GM18873 (cell line): ENCODE measurements at regions not wholly inside any gene's neighbourhood (a gene's known extent, or its start where the extent isn't known, plus 50 kb on each side); places are given as distances from the start of the nearest gene placed in this dataset.

Experiments
- ATAC-seq: cut with Tn5 transposase; IDR thresholded peaks from one replicate; pipeline ENCODE4 v1.9.1; 2021; ENCODE audit warnings: mild to moderate bottlenecking, moderate library complexity, moderate number of reproducible peaks; ENCODE audit not compliant: unreplicated experiment, low FRiP score

- no peak for ATAC-seq
These were observed 454.8 kb upstream of the ADAMTS5 start for GRCh38 chr21:27421654-27422053.

DNA sequence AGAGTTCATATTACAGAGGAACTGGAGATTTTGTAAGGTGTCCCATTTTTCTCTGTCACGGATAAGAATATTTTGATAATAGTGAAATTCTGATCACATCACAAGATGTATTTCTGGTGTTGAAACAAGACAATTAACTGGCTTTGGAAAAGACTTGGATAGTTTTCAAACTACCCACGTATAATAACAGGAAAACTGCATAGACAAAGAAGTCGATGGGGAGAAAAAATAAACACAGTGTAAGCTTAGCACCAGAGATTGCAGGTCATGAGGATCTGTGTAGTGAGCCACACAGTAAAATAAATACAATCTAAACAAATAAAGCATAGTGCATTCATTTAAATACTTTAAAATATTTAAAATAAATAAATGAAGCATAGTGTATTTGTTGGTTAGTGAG is 452.3 kb upstream of the ADAMTS5 start:
- ATAC-seq, result no peak

DNA sequence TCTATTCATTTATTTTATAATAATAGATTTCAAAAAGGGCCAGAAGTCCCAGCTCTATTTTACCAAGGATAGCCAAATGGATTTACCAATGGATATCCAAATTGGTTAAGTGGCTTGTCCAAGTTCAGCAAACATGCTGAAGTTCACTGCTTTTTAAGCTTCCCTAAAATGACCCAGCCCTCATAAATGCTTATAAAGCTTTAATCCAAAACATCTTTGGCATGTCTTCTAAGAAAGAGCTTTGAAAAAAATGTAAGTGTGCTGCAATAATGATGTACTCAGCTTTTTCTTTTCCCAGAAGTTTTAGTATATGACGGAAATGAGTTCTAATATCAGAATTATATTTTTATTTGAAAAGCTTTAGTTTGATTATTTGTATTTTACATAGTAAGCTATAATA is 451.5 kb upstream of the ADAMTS5 start:
- no peak for ATAC-seq

GRCh38 chr21:27412530-27412929 is 445.6 kb upstream of the ADAMTS5 start:
- no peak for ATAC-seq

- ATAC-seq, result no peak
These were observed 441.9 kb upstream of the ADAMTS5 start for GRCh38 chr21:27408826-27409225.

DNA sequence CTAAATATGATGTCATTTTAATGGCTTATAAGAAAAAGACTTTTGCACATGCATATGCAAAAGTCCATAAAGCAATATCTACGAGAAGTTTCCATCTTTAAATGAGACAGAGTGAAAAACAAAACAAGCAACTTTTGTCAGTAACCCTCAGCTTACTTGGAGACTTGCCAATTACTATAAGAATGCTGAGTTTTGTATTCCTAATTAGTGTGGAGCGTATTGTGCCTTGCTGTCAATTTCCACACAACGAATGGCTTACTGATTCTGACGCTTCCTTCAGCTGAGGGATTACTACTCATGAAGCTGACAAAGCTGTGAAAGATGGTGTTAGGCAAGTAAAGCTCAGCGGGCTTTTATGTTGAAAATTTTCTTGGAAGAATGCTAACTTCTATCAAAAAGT is 440.4 kb upstream of the ADAMTS5 start:
- ATAC-seq, result no peak

DNA sequence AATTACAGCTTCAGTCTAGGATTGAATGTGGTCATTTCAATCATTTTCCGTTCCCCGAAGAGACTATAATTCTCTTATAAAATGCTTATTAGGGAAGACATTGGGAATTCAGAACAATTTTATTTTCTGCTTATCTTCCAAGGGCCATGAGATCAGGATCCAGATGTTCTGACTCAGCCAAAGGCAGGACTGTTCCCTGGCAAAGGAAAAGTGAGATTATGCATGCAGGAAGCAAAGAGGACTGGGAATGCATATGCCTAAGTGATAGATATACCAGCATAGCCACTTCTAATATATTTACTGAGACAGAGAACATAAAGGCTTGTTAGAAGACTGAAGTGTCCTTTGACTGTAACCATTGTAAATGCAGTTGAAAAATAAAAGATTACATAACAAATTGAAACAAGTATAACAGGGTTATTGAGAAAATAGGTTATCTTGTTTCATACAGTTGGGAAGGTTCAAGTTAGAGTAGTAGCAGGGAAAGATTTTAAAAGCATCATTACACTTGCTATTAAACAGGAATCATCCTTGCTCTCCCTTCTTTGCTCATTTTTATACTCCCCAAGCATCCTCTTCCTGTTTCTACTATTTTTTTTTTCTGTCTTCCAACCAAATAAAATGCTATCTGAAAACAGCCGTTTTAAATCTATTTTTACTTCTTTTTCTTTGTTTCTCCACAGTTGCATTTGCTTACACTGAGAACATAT is 439.6 kb upstream of the ADAMTS5 start:
- no peak for ATAC-seq

DNA sequence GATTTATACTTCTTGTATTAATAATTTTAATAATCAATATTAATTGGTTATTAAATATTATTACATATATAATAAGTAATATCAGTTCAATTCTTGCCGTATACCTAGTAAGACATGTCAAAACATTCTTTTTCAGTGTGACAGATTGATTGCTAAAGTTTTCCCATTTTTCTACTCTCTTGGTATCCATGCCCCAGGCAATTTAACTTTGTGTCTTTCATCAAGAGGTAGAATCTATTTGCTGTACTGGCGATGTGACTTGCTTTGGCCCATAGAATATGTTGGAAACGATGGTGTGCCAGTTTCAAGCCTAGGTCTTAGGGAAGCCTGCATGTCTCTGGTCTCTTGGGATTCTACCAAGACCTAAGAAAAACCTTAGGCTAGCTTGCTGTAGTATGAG is 436.1 kb upstream of the ADAMTS5 start:
- ATAC-seq, result no peak

DNA sequence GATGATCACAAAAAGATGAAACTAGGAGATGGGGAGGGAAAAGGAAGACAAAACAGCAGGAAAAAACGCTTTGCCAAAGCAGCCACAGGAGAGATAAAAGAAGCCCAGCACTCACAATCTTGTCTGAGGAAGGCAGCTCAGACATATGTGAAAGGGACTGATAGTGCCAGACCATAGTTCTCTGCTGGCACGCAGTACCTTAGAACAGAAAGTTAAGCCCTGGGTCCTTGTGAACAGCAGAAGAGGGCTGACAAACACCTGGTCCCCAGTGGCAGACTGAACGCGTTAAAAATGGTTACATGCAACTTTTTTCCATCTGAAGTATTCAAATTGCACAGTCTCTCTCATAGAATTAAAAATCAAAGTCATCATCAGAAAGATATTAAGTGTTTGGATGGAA is 433.2 kb upstream of the ADAMTS5 start:
- ATAC-seq, result no peak

DNA sequence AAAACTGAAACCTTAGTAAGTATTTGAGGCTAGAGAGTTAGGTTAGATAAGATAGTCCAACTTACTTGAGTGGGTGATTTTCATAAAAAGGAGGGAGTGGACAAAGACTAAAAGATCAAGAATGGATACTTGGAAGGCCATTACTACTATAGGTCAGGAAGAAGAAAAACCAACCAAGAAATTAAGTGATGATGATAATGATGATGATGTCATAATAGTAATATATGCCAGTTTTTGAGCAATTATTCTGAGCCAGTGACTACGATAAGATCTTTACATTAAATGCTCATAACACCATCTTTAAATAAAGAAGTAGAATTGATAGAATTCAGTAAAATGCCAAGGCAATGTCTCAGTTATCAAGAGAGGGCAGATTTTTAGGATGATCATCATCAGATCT is 430.7 kb upstream of the ADAMTS5 start:
- no peak for ATAC-seq

GRCh38 chr21:27393726-27394125 is 426.8 kb upstream of the ADAMTS5 start:
- no peak for ATAC-seq

DNA sequence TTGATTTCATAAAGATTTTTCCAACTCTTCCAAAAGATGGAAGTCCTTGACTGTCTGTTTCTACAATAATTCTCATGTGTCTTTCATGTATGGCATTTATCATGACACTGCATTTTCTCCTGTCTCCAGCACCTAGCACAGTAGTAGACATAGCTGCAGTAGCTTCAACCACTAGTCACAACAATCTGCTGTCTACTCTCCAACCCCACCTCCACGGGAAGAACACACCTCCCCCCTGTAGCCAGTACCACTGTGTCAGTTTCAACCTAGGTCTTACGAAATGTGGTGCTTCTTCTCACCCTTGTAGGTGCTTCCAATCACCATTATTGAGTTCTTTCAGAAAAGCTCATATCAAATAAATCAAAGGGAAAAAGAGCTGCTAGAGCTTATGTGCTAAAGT is 425.1 kb upstream of the ADAMTS5 start:
- no peak for ATAC-seq

GRCh38 chr21:27390384-27390783 is 423.5 kb upstream of the ADAMTS5 start:
- no peak for ATAC-seq

- no peak for ATAC-seq
These were observed 421.9 kb upstream of the ADAMTS5 start for GRCh38 chr21:27388825-27389224.

DNA sequence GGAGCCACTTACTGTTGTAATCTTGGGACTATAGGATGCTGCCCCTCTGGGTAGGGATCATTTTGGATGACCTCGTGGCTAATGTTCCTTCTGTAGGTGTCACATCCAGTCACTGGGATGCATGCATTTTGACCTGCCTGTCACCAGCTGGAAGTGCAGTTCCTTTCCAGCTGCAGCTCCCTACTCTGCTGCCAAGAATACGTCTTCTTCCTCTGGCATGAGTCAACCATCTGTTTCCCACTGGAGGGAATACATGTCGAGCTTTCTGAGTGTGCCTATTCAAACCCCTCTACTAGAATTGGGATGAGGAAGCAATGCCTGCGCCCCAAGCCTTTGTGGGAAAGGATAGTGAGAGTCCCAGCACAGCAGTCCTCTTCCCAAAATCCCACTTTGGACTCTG is 415.5 kb upstream of the ADAMTS5 start:
- no peak for ATAC-seq

- ATAC-seq, result no peak
These were observed 413.4 kb upstream of the ADAMTS5 start for GRCh38 chr21:27380303-27380702.

DNA sequence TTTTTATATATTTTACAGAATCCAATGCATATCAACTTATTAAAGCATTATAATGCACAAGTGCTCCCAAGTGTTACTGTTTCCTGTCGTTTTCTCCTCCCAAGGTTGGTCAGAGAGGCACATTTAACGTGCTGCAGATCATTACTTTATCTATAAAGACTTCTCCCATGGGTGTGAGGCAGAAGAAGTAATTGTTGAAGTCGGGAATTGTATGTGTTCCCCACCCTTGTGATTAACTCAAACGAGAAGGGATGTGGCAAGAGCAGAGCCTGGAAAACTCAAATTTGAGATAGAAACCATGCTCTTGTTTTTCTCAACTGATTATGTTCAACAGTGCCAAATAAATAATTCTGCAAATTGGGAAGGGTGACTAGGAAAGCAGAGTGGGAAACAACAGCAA is 412.5 kb upstream of the ADAMTS5 start:
- no peak for ATAC-seq

- ATAC-seq, result no peak
These were observed 405.5 kb upstream of the ADAMTS5 start for GRCh38 chr21:27372381-27372780.

DNA sequence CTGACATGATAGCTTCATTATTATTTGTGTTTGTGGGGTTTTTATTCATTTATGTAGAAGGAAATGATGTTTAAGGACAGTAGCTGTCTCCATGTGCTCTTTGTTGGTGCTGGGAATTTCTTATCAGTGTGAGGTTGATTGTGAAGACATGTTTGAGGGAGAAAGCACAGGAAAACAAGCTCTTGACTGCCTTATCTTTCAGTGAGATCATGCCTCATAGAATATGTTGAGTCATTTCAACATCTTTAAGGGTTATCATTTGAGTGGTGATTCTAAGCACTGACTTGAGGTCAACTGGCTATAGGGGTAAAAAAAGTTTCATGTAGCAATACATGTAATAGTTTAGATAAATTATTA is 405.1 kb upstream of the ADAMTS5 start:
- ATAC-seq, result no peak

DNA sequence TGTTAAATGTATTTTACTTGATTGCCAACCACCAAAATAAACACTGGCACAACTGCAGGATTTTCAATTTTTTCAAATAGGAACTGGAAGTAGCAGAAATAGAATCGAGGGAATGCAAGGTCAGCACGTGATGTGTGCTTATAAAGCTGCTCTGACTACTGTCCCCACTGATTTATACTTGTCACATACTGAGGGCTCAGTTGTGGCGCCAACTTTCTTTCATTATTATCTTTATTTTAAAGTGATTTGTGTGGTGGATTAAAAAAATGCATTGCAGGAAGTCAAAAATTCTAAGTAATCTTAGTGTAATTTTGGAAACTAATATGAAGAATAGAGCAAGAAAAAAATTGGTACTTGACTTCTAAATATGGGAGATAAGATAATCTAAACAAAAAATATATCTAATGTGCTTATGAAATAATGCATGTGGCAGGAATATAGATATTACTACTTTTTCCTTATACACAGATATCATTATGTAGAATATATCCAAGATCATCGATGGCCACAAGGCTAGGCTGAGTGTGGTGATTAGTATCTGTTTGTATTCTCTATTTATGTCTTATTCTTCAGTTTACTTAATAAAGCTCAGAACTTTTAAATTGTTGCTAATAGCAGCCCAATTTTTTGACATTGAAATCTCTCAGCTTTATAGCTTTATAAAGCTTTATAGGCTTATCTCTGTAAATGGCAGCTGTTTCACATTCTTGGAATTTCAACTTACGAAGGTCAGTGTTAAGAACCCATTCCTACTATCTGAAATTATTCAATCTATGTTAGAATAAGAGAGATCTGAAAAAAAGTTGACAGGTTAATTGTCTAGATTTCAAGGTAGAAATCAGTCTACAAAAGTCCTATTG is 404.5 kb upstream of the ADAMTS5 start:
- no peak for ATAC-seq

DNA sequence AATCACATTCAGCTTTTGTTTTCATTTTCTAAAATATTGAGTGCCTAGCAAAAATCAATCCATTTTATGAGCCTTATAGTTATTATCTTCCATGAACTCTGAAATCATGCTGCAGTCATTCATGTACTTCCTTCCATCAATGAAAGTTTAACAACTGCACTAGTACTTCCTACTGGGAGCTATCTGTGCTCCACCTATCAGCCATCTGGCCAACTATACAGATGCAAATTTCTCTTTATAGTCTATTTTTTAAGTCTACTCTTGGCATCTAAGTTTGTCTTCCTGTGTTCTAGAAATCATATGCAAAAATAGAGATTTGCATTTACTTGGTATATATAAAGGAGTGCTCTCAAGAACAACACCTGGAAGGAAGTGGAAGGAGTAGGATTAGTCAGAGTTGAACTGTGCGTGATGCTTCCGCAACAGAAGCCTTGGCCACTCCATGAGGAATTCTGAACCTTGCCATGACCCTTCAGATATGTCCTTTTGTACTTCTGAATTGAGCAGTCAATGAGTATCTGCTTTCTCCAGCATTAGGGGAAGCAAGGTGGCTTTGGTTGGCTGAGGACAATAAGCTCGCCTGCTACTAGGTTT is 403.2 kb upstream of the ADAMTS5 start:
- ATAC-seq, result no peak

- ATAC-seq, result no peak
These were observed 402.3 kb upstream of the ADAMTS5 start for GRCh38 chr21:27369234-27369633.
